Peyer's patch (tissue), 4 donors: ENCODE measurements at regions not wholly inside any gene's neighbourhood (a gene's known extent, or its start where the extent isn't known, plus 50 kb on each side); places are given as distances from the start of the nearest gene placed in this dataset.

Experiments used
- DNase-seq, 3 donors: peaks; one replicate each; pipeline ENCODE4 v3.0.0-alpha.2; 2017 to 2019
- H3K27ac ChIP-seq, 4 donors: fragments of 200-600 bp; sonication (generic); one replicate each; pipeline ENCODE4 v1.5.1; 2016 to 2019
- H3K27me3 ChIP-seq, 2 donors: fragments of 200-600 bp; sonication (generic); one replicate each; pipeline ENCODE4 v1.5.1; 2019
- H3K36me3 ChIP-seq, 3 donors: fragments of 200-600 bp; sonication (generic); one replicate each; pipeline ENCODE4 v1.5.1; 2016 to 2019
- H3K4me1 ChIP-seq, 4 donors: fragments of 200-600 bp; sonication (generic); one replicate each; pipeline ENCODE4 v1.5.1; 2016 to 2019
- H3K4me3 ChIP-seq, 4 donors: fragments of 200-600 bp; sonication (generic); 1 replicate in 3 of 4; 2 replicates in 1 of 4; pipeline ENCODE4 v1.5.1; 2016 to 2019; ENCODE audit warnings: mild to moderate bottlenecking in 1 of 4
- H3K9me3 ChIP-seq, 4 donors: fragments of 200-600 bp; sonication (generic); one replicate each; pipeline ENCODE4 v1.5.1; 2016 to 2019; ENCODE audit warnings: mild to moderate bottlenecking in 1 of 4
- POLR2A ChIP-seq, 2 donors: fragments of 450-650 bp; IDR thresholded peaks; one replicate each; pipeline ENCODE4 v1.5.1; 2017; ENCODE audit warnings: antibody characterized with exemption in 2 of 2, mild to moderate bottlenecking in 2 of 2, moderate library complexity in 2 of 2
- TF ChIP-seq, protein P1 (sequence below), 6 experiments: fragments of 450-650 bp in 4 of 6; fragments of 200-600 bp in 2 of 6; sonication (generic) in 1 of 6; IDR thresholded peaks; one replicate each; pipeline ENCODE4 v1.5.1; 2017 to 2019; ENCODE audit warnings: antibody characterized with exemption in 6 of 6, mild to moderate bottlenecking in 3 of 6, moderate library complexity in 1 of 6

DNA sequence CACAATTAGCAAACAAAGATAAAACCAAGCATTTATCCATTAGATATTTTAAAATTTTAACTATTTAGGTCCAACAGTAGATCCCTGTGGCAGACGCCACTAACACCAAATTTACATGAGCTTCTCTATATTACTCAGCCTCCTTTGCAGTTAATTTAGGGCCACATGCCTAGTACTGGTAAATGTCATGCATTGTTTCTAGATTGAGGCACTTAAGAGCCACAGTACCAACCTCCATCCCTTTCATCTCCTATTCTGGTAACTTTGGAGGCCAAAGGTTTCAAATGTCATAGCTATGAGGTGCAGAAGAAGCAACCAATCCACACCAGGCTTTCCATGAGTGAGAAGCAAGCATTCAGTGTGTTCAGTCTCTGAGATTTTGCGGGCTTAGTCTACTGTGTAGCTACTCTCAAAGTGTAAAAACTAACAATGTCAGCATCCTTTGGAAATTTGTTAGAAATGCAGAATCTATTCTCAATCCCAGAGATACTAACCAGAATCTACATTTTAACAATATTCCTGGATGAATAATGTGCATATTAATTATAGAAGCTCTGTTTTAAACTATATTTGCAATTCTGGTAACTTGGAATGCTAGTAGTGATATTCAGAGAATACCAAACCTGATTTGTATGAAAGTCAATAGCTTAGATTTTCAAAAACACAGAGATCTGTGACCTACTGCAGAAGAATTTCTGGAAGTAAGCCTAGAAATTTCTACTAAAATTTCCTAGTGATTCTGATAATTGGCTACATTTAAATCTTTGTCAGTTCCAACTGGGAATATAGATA is 206.3 kb upstream of the CD96 start:
- H3K36me3 ChIP-seq, result no peaks in the 10 kb centered on the region
- no peak overlapping the region for H3K27ac ChIP-seq
- H3K9me3 ChIP-seq, result no peaks in the 10 kb centered on the region
- no peak overlapping the region for H3K4me3 ChIP-seq
- DNase-seq, result no peak
- no peak for TF ChIP-seq POLR2A (IDR thresholded peaks at IDR 0.05)
- TF ChIP-seq, protein P1, sequence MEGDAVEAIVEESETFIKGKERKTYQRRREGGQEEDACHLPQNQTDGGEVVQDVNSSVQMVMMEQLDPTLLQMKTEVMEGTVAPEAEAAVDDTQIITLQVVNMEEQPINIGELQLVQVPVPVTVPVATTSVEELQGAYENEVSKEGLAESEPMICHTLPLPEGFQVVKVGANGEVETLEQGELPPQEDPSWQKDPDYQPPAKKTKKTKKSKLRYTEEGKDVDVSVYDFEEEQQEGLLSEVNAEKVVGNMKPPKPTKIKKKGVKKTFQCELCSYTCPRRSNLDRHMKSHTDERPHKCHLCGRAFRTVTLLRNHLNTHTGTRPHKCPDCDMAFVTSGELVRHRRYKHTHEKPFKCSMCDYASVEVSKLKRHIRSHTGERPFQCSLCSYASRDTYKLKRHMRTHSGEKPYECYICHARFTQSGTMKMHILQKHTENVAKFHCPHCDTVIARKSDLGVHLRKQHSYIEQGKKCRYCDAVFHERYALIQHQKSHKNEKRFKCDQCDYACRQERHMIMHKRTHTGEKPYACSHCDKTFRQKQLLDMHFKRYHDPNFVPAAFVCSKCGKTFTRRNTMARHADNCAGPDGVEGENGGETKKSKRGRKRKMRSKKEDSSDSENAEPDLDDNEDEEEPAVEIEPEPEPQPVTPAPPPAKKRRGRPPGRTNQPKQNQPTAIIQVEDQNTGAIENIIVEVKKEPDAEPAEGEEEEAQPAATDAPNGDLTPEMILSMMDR (IDR thresholded peaks at IDR 0.05), result no peak
- no peaks in the 10 kb centered on the region for H3K27me3 ChIP-seq
- H3K4me1 ChIP-seq, result no peaks in the 10 kb centered on the region

DNA sequence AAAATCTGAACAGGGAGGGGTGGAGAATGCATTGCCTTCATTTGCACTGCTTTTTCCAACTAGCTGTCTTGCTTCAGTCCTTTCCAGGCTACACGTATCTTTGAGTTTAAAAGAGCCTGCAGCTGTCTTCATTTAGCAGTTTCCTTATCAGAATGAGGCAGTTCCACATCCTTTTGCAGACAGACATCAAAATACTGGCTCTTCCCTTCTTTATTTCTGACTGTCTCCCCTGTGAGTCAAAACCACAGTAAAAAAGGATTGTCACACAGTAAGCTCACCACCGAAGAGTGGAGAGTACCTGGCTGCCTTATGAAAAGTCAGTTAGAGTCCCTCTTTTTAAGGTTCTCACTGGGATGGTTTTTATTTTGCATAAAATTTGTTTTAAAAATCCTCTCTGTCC is 205.5 kb upstream of the CD96 start:
- Histone ChIP-seq H3K4me1 (no peaks in the 10 kb centered on the region), H3K27ac (no peak overlapping the region), H3K27me3 (no peaks in the 10 kb centered on the region), H3K9me3 (peaks cover 0 to 4% (median 0%) of the 10 kb centered on the region in 4 donors), H3K36me3 (no peaks in the 10 kb centered on the region), H3K4me3 (no peak overlapping the region)
- no peak for DNase-seq
- TF ChIP-seq, protein P1 (IDR thresholded peaks at IDR 0.05), result no peak
- TF ChIP-seq POLR2A (IDR thresholded peaks at IDR 0.05), result no peak

DNA sequence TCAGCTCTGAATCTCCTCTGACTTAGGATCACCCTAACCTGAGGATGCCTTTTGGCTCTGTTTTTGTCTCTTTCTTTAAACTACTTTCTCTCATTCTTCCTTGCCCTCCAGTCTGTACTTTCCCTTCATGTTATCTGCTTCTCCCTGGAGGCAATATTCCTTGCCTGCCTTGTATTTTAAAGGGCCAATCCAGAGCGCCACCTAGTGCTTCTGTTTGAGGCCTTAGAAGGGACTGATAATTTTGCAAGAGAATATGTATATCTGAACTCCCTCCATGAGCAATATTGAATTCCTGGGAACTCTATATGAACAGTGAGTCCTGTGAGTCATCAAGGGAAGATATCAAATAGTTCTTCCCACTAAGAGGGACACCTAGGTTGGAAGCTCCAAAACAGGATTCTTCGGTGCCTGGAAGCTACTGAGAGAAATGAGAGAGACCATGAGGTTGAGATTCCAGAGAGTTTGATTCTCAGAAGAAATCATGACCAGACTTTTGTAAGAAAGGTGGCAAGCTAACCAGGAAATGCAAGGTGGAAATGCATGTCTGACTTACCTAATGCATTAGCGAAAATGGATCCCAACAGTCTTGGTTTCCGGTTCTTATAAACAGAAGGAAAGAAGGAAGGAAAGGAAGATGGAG is 203.8 kb upstream of the CD96 start:
- no peaks in the 10 kb centered on the region for H3K27me3 ChIP-seq
- H3K9me3 ChIP-seq, result peaks cover 0 to 4% (median 0%) of the 10 kb centered on the region in 4 donors
- no peaks in the 10 kb centered on the region for H3K4me1 ChIP-seq
- peak in 1 of 3 donors; percentile 81 for DNase-seq
- TF ChIP-seq, protein P1 (IDR thresholded peaks at IDR 0.05), result peak in 5 of 6 experiments; percentile 24 to 79 (median 70)
- no peak for TF ChIP-seq POLR2A (IDR thresholded peaks at IDR 0.05)
- no peak overlapping the region for H3K4me3 ChIP-seq
- no peaks in the 10 kb centered on the region for H3K36me3 ChIP-seq
- H3K27ac ChIP-seq, result no peak overlapping the region

DNA sequence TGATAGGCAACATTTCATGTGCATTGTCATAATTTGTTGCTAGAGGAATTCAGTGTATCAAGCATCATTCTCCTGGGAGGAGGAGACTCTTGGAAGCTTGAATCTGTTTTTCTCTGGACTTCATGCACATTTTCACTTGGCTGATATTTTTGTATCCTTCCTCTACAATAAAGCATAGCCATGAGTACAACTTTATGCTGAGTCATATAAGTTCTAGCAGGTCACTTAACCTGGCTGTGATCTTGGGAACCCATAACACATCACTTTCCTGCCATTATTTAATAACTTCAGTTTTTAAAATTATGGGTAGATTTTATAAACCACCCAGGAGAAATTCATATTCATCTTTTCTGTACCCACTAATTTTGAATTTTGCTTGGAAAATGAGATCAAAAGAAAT is 203.0 kb upstream of the CD96 start:
- Histone ChIP-seq H3K36me3 (no peaks in the 10 kb centered on the region), H3K27ac (no peak overlapping the region), H3K4me1 (no peaks in the 10 kb centered on the region), H3K9me3 (peaks cover 0 to 4% (median 0%) of the 10 kb centered on the region in 4 donors), H3K27me3 (no peaks in the 10 kb centered on the region), H3K4me3 (no peak overlapping the region)
- no peak for TF ChIP-seq POLR2A (IDR thresholded peaks at IDR 0.05)
- TF ChIP-seq, protein P1 (IDR thresholded peaks at IDR 0.05), result no peak
- DNase-seq, result no peak

DNA sequence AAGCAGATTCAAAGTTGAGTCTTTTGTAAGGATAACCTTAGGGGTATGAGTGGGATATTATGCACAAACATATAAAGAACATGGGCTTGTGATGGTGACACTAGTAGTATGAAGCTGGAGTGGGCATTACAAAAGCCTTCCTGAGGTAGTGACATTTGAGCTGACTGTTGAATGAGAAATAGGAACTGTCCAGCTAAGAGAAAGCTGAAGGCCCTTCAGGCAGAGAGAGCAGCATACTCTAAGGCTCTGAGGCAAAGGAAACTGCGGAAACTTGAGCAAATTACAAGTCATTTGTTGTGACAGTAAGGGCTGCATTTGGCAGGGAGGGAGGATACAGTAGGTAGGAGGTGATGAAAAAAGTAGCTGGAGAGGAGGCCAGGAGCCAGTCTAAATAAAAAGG is 190.7 kb upstream of the CD96 start:
- H3K4me3 ChIP-seq, result no peak overlapping the region
- DNase-seq, result no peak
- H3K27me3 ChIP-seq, result no peaks in the 10 kb centered on the region
- H3K4me1 ChIP-seq, result no peaks in the 10 kb centered on the region
- H3K27ac ChIP-seq, result no peak overlapping the region
- H3K36me3 ChIP-seq, result no peaks in the 10 kb centered on the region
- TF ChIP-seq, protein P1 (IDR thresholded peaks at IDR 0.05), result no peak
- TF ChIP-seq POLR2A (IDR thresholded peaks at IDR 0.05), result no peak
- H3K9me3 ChIP-seq, result no peaks in the 10 kb centered on the region
